GM10266 (cell line): ENCODE measurements at regions not wholly inside any gene's neighbourhood (a gene's known extent, or its start where the extent isn't known, plus 50 kb on each side); places are given as distances from the start of the nearest gene placed in this dataset.

Experiments
- DNase-seq: peaks from one replicate; pipeline ENCODE4 v3.0.0; 2012; ENCODE audit errors: extremely low spot score
- TF ChIP-seq, protein P1 (sequence below): IDR thresholded peaks from 2 replicates; pipeline ENCODE4 v1.5.1; 2012; ENCODE audit warnings: mild to moderate bottlenecking, low read depth; ENCODE audit not compliant: control insufficient read depth, insufficient read depth; ENCODE audit errors: missing control alignments

DNA sequence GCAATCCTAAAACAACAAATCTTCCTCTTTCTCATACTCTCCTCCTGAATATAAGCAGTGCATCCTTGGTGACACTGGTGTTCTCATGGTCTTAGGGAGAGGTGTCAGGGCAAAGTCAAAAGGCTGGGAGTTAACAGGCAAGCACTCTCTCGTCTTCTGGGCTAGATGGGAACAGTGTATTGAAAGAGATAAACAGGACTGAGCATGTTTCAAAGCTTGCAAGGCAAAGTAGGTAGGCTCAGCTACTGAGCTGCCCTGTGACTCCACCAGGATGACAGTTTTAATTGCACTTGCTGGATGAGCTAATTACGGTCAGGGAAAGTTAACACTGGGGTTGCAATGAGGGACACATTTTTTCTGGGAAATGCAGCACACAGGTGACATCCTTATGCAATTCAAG is 554.9 kb upstream of the NRP1 start:
- DNase-seq, result no peak
- TF ChIP-seq, protein P1, sequence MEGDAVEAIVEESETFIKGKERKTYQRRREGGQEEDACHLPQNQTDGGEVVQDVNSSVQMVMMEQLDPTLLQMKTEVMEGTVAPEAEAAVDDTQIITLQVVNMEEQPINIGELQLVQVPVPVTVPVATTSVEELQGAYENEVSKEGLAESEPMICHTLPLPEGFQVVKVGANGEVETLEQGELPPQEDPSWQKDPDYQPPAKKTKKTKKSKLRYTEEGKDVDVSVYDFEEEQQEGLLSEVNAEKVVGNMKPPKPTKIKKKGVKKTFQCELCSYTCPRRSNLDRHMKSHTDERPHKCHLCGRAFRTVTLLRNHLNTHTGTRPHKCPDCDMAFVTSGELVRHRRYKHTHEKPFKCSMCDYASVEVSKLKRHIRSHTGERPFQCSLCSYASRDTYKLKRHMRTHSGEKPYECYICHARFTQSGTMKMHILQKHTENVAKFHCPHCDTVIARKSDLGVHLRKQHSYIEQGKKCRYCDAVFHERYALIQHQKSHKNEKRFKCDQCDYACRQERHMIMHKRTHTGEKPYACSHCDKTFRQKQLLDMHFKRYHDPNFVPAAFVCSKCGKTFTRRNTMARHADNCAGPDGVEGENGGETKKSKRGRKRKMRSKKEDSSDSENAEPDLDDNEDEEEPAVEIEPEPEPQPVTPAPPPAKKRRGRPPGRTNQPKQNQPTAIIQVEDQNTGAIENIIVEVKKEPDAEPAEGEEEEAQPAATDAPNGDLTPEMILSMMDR, result no peak

DNA sequence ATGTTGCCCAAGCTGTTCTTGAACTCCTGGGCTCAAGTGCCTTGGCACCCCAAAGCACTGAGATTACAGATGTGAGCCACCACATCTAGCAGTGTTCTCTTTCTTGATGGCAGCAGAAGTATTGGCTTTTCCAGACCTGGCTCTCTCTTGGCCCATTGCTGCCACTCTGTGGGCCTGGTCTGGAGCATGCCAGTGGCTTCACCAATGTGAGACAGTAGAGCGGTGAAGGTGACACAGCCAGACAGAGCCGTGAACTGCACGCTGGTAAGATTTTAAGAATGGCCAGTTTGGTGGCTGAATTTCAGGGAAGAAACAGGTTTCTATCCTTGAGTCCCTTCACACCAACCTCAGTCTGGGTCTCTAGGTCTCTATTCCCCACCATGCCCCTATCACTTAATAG is 552.7 kb upstream of the NRP1 start:
- TF ChIP-seq, protein P1, result no peak
- DNase-seq, result no peak

DNA sequence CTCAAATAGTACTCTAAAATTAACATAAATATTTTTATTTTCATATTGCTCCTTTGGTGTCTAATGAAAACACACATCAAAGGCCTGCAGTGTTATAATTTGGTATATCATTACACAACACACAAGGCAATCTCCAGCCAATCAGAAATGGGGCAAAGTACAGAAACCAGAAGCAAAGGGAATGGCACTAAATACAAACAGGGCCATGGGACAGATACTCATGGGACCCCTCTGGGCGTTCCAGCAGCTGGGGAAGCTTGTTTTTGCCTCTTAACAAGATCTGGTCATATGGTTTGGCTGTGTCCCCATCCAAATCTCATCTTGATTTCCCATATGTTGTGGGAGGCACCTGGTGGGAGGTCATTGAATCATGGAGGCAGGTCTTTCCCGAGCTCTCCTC is 551.8 kb upstream of the NRP1 start:
- TF ChIP-seq, protein P1, result no peak
- no peak for DNase-seq

DNA sequence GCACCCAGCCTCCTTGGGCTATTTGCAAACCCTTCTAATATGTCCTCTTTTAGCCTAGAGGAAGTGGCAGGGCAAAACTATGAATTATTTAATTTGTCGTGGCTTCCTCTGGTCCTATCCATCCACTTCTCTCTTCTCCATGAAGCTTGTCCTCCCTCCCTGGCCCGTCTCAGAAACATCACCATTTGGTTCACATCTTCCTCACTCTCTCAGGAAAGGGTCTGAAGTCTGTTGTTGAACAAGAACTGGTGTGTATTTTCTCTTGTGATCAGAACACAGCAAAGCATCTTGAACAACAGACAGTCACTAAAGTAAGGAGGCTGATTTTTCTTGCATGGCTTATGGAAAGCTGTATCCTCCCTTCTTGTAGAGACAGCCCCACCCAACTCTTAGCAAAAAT is 550.1 kb upstream of the NRP1 start:
- TF ChIP-seq, protein P1, result no peak
- no peak for DNase-seq

DNA sequence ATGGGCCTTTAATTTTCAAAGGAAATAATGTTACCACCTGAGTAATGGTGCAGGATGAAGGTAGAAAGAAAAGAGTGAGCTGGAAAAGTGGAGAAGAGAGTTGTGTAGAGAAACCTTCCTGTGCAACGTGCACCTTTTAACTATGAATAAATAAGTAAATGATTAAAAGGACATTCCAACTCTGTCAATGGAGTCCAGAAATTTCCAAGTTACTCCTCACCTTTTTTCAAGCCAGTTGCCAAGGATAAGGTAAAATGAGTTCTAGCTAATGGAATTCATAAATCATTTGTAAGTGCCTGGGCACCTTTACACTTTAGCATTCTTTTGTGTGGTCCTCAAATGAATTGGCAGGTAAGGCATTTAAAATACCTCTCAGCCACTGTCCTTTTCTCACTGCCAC is 549.4 kb upstream of the NRP1 start:
- TF ChIP-seq, protein P1, result no peak
- DNase-seq, result no peak

DNA sequence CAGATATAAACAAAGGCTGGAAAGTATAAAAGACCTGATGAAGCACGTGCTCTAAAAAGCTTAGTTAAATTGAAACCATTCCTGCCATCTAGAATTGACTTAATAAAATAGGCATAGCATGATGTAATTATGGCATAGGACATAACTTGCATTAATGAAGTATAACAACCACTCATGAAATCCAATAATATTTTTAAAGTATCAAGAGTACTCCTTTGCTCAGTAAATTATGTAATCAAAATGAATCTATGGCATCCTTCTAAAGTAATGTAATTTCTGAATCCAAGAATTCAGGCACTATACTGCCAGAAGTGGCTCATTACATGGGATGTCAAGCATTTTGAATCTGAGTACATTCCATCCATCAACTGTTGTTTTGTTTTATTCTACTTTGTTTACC is 548.5 kb upstream of the NRP1 start:
- DNase-seq, result no peak
- TF ChIP-seq, protein P1, result no peak

DNA sequence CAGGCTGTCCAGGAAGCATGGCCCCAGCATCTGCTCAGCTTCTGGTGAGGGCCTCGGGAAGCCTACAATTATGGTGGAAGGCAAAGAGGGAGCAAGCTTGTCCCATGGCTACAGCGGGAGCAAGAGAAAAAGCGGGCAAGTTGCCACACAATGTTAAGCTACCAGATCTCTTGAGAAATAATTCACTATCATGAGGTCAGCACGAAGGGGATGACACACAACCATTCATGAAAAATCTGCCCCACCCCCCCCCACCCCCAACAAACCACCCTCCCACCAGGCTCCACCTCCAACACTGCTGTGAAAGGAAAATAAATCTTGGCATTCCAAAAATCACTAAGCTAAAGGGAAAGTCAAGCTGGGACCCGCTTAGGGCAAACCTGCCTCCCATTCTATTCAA is 545.8 kb upstream of the NRP1 start:
- TF ChIP-seq, protein P1, result no peak
- DNase-seq, result no peak
